Activated T-cell treated with anti-CD3 and anti-CD28 coated beads, Interleukin-2, amount 50 U/mL, for 24 hours (primary cell): ENCODE measurements at regions not wholly inside any gene's neighbourhood (a gene's known extent, or its start where the extent isn't known, plus 50 kb on each side); places are given as distances from the start of the nearest gene placed in this dataset.
A peak's percentile ranks its signal among the peaks of the same experiment; 100 is the strongest.
"Not testable (repeated sequence)": the region's sequence is repeated elsewhere in the genome, so short reads cannot be mapped to it uniquely, and the experiment has no call there.

ENCODE experiments used
- DNase-seq: peaks from one replicate; pipeline ENCODE4 v3.0.0-alpha.2; 2020
- H3K27ac Mint-ChIP-seq: 2 replicates; pipeline ENCODE4 v1.8.0; 2020; ENCODE audit warnings: mild to moderate bottlenecking, mixed read lengths
- H3K27me3 Mint-ChIP-seq: 2 replicates; pipeline ENCODE4 v1.8.0; 2020; ENCODE audit warnings: mixed read lengths
- H3K36me3 Mint-ChIP-seq: 2 replicates; pipeline ENCODE4 v1.8.0; 2020; ENCODE audit warnings: low read depth, mixed read lengths
- H3K4me1 Mint-ChIP-seq: 2 replicates; pipeline ENCODE4 v1.8.0; 2020; ENCODE audit warnings: low read depth, mixed read lengths
- H3K4me3 Mint-ChIP-seq: 2 replicates; pipeline ENCODE4 v1.8.0; 2020; ENCODE audit warnings: mild to moderate bottlenecking, moderate library complexity, mixed read lengths
- H3K9me3 Mint-ChIP-seq: 2 replicates; pipeline ENCODE4 v1.8.0; 2020; ENCODE audit warnings: mixed read lengths

- Mint-ChIP-seq H3K36me3 (no peaks in the 10 kb centered on the region), H3K9me3 (no peaks in the 10 kb centered on the region), H3K27me3 (no peaks in the 10 kb centered on the region), H3K27ac (no peak overlapping the region), H3K4me1 (peaks cover 4% of the 10 kb centered on the region), H3K4me3 (no peak overlapping the region)
- no peak for DNase-seq
Measured at GRCh38 chr14:22210906-22211305, 378.1 kb downstream of the DAD1 start.

- H3K4me3 Mint-ChIP-seq, result no peak overlapping the region
- no peaks in the 10 kb centered on the region for H3K9me3 Mint-ChIP-seq
- H3K27me3 Mint-ChIP-seq, result no peaks in the 10 kb centered on the region
- H3K36me3 Mint-ChIP-seq, result no peaks in the 10 kb centered on the region
- H3K4me1 Mint-ChIP-seq, result peaks cover 4% of the 10 kb centered on the region
- DNase-seq, result no peak
- H3K27ac Mint-ChIP-seq, result no peak overlapping the region
Measured at GRCh38 chr14:22210026-22210425, 379.0 kb downstream of the DAD1 start.

DNA sequence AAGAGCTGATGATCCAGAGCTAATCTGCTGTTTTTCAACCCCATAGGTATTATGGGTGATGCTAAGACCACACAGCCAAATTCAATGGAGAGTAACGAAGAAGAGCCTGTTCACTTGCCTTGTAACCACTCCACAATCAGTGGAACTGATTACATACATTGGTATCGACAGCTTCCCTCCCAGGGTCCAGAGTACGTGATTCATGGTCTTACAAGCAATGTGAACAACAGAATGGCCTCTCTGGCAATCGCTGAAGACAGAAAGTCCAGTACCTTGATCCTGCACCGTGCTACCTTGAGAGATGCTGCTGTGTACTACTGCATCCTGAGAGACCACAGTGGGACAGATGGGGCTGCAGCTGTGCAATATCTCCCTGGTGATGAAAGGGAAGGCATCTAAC lies 386.0 kb downstream of the DAD1 start:
- Mint-ChIP-seq H3K4me1 (peaks cover 19% of the 10 kb centered on the region), H3K27ac (no peak overlapping the region), H3K9me3 (no peaks in the 10 kb centered on the region), H3K36me3 (peaks cover 3% of the 10 kb centered on the region), H3K4me3 (peak overlapping the region; percentile 74), H3K27me3 (no peaks in the 10 kb centered on the region)
- DNase-seq, result no peak

GRCh38 chr14:22202313-22202712 lies 386.7 kb downstream of the DAD1 start:
- H3K27me3 Mint-ChIP-seq, result no peaks in the 10 kb centered on the region
- H3K4me1 Mint-ChIP-seq, result peaks cover 16% of the 10 kb centered on the region
- peak overlapping the region; percentile 74 for H3K4me3 Mint-ChIP-seq
- peaks cover 3% of the 10 kb centered on the region for H3K36me3 Mint-ChIP-seq
- no peaks in the 10 kb centered on the region for H3K9me3 Mint-ChIP-seq
- DNase-seq, result no peak
- H3K27ac Mint-ChIP-seq, result peak overlapping the region; percentile 85

- Mint-ChIP-seq H3K27ac (peak overlapping the region; percentile 61), H3K4me3 (no peak overlapping the region), H3K9me3 (no peaks in the 10 kb centered on the region), H3K4me1 (peaks cover 15% of the 10 kb centered on the region), H3K27me3 (no peaks in the 10 kb centered on the region), H3K36me3 (peaks cover 3% of the 10 kb centered on the region)
- no peak for DNase-seq
Measured at GRCh38 chr14:22200977-22201605, 387.9 kb downstream of the DAD1 start.

DNA sequence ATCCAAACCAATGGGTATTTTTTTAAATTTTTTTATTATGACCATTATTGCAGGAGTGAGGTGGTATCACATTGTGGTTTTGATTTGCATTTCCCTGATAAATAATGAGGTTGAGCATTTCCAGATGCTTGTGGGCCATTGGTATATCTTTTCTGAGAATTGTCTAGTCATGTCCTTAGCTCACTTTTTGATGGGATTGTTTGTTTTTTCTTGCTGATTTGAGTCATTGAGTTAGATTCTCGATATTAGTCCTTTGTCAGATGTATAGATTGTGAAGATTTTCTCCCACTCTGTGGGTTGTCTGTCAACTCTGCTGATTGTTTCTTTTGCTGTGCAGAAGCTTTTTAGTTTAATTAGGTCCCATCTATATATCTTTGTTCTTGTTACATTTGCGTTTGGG lies 388.9 kb downstream of the DAD1 start:
- H3K27ac Mint-ChIP-seq, result peak overlapping the region; percentile 61
- not testable (repeated sequence) for DNase-seq

GRCh38 chr14:22194664-22195063 lies 394.4 kb downstream of the DAD1 start:
- Mint-ChIP-seq H3K36me3 (no peaks in the 10 kb centered on the region), H3K4me1 (no peaks in the 10 kb centered on the region), H3K4me3 (no peak overlapping the region), H3K9me3 (no peaks in the 10 kb centered on the region), H3K27me3 (no peaks in the 10 kb centered on the region), H3K27ac (no peak overlapping the region)
- DNase-seq, result no peak

More for the DNA sequence above, 388.9 kb downstream of the DAD1 start:
- not testable (repeated sequence) for H3K4me3 Mint-ChIP-seq, H3K36me3 Mint-ChIP-seq, H3K9me3 Mint-ChIP-seq, H3K27me3 Mint-ChIP-seq
- H3K4me1 Mint-ChIP-seq, result peaks cover 15% of the 10 kb centered on the region

DNA sequence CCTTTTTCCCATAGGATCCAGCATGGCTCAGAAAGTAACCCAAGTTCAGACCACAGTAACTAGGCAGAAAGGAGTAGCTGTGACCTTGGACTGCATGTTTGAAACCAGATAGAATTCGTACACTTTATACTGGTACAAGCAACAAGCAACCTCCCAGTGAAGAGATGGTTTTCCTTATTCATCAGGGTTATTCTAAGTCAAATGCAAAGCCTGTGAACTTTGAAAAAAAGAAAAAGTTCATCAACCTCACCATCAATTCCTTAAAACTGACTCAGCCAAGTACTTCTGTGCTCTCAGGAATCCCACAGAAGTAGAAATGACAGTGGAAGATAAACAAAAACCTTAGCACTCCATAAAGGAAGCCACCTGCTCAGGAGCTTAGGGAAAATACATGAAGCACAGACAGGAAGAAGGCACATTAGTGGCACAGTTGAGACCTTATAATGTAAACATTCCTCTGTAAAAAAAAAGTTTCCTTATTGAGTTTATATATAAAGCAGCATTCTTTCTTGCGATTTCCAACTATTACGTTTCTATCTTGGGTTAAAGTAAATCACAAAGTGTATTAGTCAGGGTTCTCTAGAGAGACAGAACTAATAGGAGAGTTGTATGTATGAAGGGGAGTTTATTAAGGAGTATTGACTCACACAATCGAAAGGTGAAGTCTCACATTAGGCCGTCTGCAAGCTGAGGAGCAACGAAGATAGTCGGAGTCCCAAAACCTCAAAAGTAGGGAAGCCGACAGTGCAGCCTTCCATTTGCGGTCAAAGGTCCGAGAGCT lies 398.4 kb downstream of the DAD1 start:
- Mint-ChIP-seq H3K4me3 (no peak overlapping the region), H3K9me3 (no peaks in the 10 kb centered on the region), H3K27me3 (no peaks in the 10 kb centered on the region), H3K4me1 (no peaks in the 10 kb centered on the region), H3K36me3 (no peaks in the 10 kb centered on the region), H3K27ac (no peak overlapping the region)
- no peak for DNase-seq

DNA sequence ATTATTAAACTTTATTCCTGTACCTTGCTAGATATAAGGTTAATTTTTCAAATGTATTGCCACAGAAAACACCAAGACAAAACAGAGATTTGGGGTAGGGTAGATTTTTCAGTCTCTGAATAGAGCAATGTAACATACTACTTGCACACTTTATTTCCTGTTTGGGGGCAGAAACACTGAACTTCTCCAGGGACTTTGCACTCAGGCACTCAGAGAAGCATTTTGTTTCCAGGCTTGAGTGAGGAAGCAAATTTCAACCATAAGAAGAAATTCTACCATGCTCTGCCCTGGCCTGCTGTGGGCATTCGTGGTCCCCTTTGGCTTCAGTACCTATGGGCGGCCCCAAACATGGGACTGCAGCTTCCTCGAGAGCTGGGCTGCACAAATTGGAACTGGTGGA lies 399.1 kb downstream of the DAD1 start:
- no peaks in the 10 kb centered on the region for H3K27me3 Mint-ChIP-seq
- H3K9me3 Mint-ChIP-seq, result no peaks in the 10 kb centered on the region
- no peak overlapping the region for H3K27ac Mint-ChIP-seq
- no peaks in the 10 kb centered on the region for H3K36me3 Mint-ChIP-seq
- H3K4me3 Mint-ChIP-seq, result no peak overlapping the region
- no peak for DNase-seq
- no peaks in the 10 kb centered on the region for H3K4me1 Mint-ChIP-seq

- no peaks in the 10 kb centered on the region for H3K27me3 Mint-ChIP-seq
- H3K27ac Mint-ChIP-seq, result no peak overlapping the region
- H3K36me3 Mint-ChIP-seq, result no peaks in the 10 kb centered on the region
- H3K4me1 Mint-ChIP-seq, result no peaks in the 10 kb centered on the region
- H3K9me3 Mint-ChIP-seq, result no peaks in the 10 kb centered on the region
- no peak overlapping the region for H3K4me3 Mint-ChIP-seq
- DNase-seq, result no peak
Measured at GRCh38 chr14:22188318-22188717, 400.7 kb downstream of the DAD1 start.

GRCh38 chr14:22185789-22186188 lies 403.2 kb downstream of the DAD1 start:
- Mint-ChIP-seq H3K4me1 (no peaks in the 10 kb centered on the region), H3K9me3 (no peaks in the 10 kb centered on the region), H3K4me3 (no peak overlapping the region), H3K27me3 (no peaks in the 10 kb centered on the region), H3K36me3 (no peaks in the 10 kb centered on the region), H3K27ac (no peak overlapping the region)
- no peak for DNase-seq

DNA sequence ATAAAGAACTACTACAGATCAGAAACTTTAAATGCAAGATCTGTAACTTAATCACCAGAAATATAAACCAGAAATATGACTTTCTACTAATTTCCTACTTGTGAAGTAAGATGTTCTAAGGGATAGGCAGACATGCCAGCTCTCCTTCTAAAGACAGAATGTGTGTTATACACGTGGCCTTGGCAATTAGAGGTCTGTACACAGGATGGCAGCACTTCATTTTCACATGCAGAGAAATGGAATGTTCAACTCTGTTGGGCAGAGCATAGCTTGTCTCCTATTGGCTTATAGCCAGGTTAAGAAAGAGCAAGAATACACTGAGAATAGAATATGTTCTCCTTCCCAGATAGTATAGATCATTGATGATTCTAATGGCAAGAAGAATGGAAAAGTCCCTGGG lies 403.8 kb downstream of the DAD1 start:
- Mint-ChIP-seq H3K4me1 (no peaks in the 10 kb centered on the region), H3K4me3 (no peak overlapping the region), H3K36me3 (no peaks in the 10 kb centered on the region), H3K27me3 (no peaks in the 10 kb centered on the region), H3K9me3 (no peaks in the 10 kb centered on the region), H3K27ac (no peak overlapping the region)
- no peak for DNase-seq

GRCh38 chr14:22184830-22185168 lies 404.2 kb downstream of the DAD1 start:
- no peaks in the 10 kb centered on the region for H3K36me3 Mint-ChIP-seq
- no peak for DNase-seq
- no peaks in the 10 kb centered on the region for H3K9me3 Mint-ChIP-seq

DNA sequence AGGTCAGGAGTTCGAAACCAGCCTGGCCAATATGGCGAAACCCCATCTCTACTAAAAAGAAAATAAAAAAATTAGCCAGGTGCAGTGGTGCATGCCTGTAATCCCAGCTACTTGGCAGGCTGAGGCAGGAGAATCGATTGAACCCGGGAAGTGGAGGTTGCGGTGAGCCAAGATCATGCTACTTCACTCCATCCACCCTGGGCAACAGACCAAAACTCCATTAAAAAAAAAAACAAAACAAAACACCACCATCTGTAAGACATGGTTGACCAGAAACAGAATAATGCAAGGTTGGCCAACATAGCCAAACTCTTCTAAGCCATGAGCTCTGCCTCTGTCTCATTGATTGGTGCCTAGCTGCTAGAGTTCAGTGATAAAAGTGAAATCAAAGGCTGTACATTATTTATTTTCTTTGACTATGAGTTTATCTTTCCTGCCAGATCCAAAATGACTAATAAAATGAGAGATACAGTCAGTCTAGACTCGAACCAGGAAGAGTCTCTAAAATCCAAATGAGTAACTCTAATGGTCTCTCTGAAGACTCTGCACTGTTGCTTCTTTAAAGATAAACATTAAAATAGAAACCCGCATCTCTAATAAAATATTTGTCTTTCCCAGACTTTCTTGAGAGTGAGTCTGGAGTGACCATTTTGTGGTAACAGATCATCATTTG lies 404.7 kb downstream of the DAD1 start:
- no peak overlapping the region for H3K27ac Mint-ChIP-seq
- H3K27me3 Mint-ChIP-seq, result no peaks in the 10 kb centered on the region
- peaks cover 2% of the 10 kb centered on the region for H3K4me1 Mint-ChIP-seq
- H3K4me3 Mint-ChIP-seq, result no peak overlapping the region
- H3K36me3 Mint-ChIP-seq, result no peaks in the 10 kb centered on the region
- H3K9me3 Mint-ChIP-seq, result no peaks in the 10 kb centered on the region
- no peak for DNase-seq

More at GRCh38 chr14:22184830-22185168, 404.2 kb downstream of the DAD1 start:
- Mint-ChIP-seq H3K27me3 (no peaks in the 10 kb centered on the region), H3K4me1 (peaks cover 1% of the 10 kb centered on the region), H3K27ac (no peak overlapping the region), H3K4me3 (no peak overlapping the region)

DNA sequence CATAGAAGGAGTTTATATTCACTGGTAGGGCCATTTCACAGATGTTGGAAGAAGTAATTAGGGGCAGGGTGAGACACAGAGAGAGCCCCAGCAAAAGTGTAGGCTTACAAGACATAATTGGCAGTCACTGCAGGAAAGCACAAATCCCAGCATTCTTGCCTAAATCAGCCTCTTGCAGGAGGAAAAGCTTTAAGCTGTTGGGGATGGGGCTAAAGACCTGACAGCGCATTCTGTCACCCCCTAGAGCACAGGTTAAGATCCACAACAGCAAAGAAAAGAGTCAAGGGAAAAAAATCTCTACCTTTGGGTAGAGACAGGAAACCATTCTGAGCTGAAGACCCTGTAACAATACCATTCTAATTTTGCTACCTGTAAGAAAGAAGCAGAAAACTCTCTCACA lies 409.0 kb downstream of the DAD1 start:
- no peak for DNase-seq
- Mint-ChIP-seq H3K4me3 (no peak overlapping the region), H3K36me3 (no peaks in the 10 kb centered on the region), H3K9me3 (no peaks in the 10 kb centered on the region), H3K27me3 (no peaks in the 10 kb centered on the region), H3K4me1 (peaks cover 22% of the 10 kb centered on the region), H3K27ac (no peak overlapping the region)
